ENCODE measurements at regions not wholly inside any gene's neighbourhood (a gene's known extent, or its start where the extent isn't known, plus 50 kb on each side); places are given as distances from the start of the nearest gene placed in this dataset.

- no peaks in the 10 kb centered on the region for H3K79me2 ChIP-seq (ENCODE audit: control insufficient read depth in 1 of 2, insufficient read depth in 2 of 2, low read length in 2 of 2)
- no peaks in the 10 kb centered on the region for H3K27me3 ChIP-seq (replicated peaks in 1 of 4; ENCODE audit: control insufficient read depth in 3 of 4, extremely low read depth in 1 of 4, insufficient read depth in 3 of 4, low read length in 3 of 4)
- no peak overlapping the region for H3K56ac ChIP-seq (replicated peaks; ENCODE audit: insufficient read length, low read depth, low read length)
- H2AFZ ChIP-seq (ENCODE audit: low read length), result no peak overlapping the region
- no peak overlapping the region for H3K4me2 ChIP-seq (ENCODE audit: insufficient read depth in 1 of 2, low read depth in 2 of 2, low read length in 2 of 2)
- no peak overlapping the region for H3K9ac ChIP-seq (replicated peaks in 1 of 4; ENCODE audit: extremely low read depth in 1 of 4, low read depth in 3 of 4, low read length in 3 of 4)
- no peak for DNase-seq (ENCODE audit: low read depth in 1 of 2, low spot score in 2 of 2)
- H3K4me3 ChIP-seq (ENCODE audit: extremely low read depth in 1 of 4, insufficient read depth in 2 of 4, low read depth in 3 of 4, low read length in 4 of 4), result no peak overlapping the region
- H3K9me3 ChIP-seq (ENCODE audit: insufficient read depth in 2 of 2, low read depth in 1 of 2, low read length in 1 of 2), result no peaks in the 10 kb centered on the region
- no peak overlapping the region for H2BK120ac ChIP-seq (replicated peaks; ENCODE audit: low read depth, low read length)
- H4K91ac ChIP-seq (replicated peaks; ENCODE audit: insufficient read length, low read length), result no peak overlapping the region
- no peaks in the 10 kb centered on the region for H3K23me2 ChIP-seq (ENCODE audit: low read depth, low read length)
- H3K27ac ChIP-seq (ENCODE audit: low read depth, low read length), result no peak overlapping the region
- ChIA-PET CTCF (ENCODE audit: partially characterized antibody) (interaction anchor here (1.0 to 3.5 kb wide), 2 partner anchors 27 to 125 kb away, joined by 4 to 11 read pairs; no protein-coding TSS in a partner anchor), POLR2A (ENCODE audit: partially characterized antibody) (no interaction called here)
- H3K4ac ChIP-seq (replicated peaks; ENCODE audit: insufficient read length, low read depth, low read length), result no peak overlapping the region
- H4K5ac ChIP-seq (ENCODE audit: insufficient read length, low read depth, low read length), result no peak overlapping the region
- H2BK5ac ChIP-seq (ENCODE audit: low read depth, low read length), result no peak overlapping the region
- H3K79me1 ChIP-seq (ENCODE audit: low read depth, low read length), result no peaks in the 10 kb centered on the region
- H2AK5ac ChIP-seq (ENCODE audit: low read depth, low read length), result no peak overlapping the region
- H3K36me3 ChIP-seq (ENCODE audit: control insufficient read depth in 2 of 4, insufficient read depth in 4 of 4, low read length in 3 of 4), result no peaks in the 10 kb centered on the region
- no peak for FAIRE-seq
- H2BK15ac ChIP-seq (ENCODE audit: low read length), result no peak overlapping the region
- no peak overlapping the region for H3K14ac ChIP-seq (ENCODE audit: insufficient read length)
- H2BK12ac ChIP-seq (ENCODE audit: low read depth, low read length), result no peak overlapping the region
- TF ChIP-seq KDM4A (IDR thresholded peaks at IDR 0.05; ENCODE audit: low read depth, low read length, severe bottlenecking), result no peak
- no peak overlapping the region for H4K8ac ChIP-seq (ENCODE audit: extremely low read depth, insufficient read depth, low read length)
- no peaks in the 10 kb centered on the region for H3K4me1 ChIP-seq (replicated peaks in 1 of 4; ENCODE audit: control insufficient read depth in 3 of 4, insufficient read depth in 4 of 4, low read length in 3 of 4)
- WGBS, 2 experiments (ENCODE audit: extremely low coverage in 1 of 2, insufficient coverage in 1 of 2, insufficient read length in 1 of 2, insufficient replicate concordance in 2 of 2, low coverage in 1 of 2, low lambda C conversion rate in 2 of 2, missing lambda C conversion rate in 1 of 2), result 94% methylated on average over 7 of the region's 7 CpGs; no CpG with 5 or more reads in 1 of the 2 experiments
- H2BK20ac ChIP-seq (ENCODE audit: low read length), result no peak overlapping the region
- H4K20me1 ChIP-seq (replicated peaks in 1 of 2; ENCODE audit: control insufficient read depth in 1 of 2, insufficient read depth in 2 of 2, low read length in 2 of 2), result no peaks in the 10 kb centered on the region
- H3K18ac ChIP-seq (ENCODE audit: extremely low read depth, low read length), result no peak overlapping the region
- H3K23ac ChIP-seq (ENCODE audit: insufficient read length), result no peak overlapping the region
Measured at GRCh38 chr5:14976486-14976885, 104.9 kb upstream of the ANKH start.

All from H1 (cell line).